Caco-2 (cell line): ENCODE measurements at regions not wholly inside any gene's neighbourhood (a gene's known extent, or its start where the extent isn't known, plus 50 kb on each side); places are given as distances from the start of the nearest gene placed in this dataset.

Experiments
- BruUV-seq: library from RNA; stranded (reverse); fragments of 400-500 nt; replicated peaks from 2 replicates; lab custom pipeline; 2021; lab: Mats Ljungman, UMichigan
- CTCF ChIA-PET: fragments of 300-600 bp; sonication (Branson Sonifier 250); formaldehyde crosslinking; loops from one replicate; lab custom pipeline; 2022; ENCODE audit warnings: antibody characterized with exemption; lab: Charles Lee
- POLR2A ChIA-PET: fragments of 300-600 bp; sonication (Branson Sonifier 250); formaldehyde crosslinking; loops from one replicate; lab custom pipeline; 2022; ENCODE audit warnings: antibody characterized with exemption; lab: Charles Lee
- DNase-seq, 2 experiments: peaks; one replicate each; pipeline versions ENCODE4 v3.0.0 to v3.0.0-alpha.2; 2020 to 2022
- H3K27me3 ChIP-seq: replicated peaks from 2 replicates; pipeline ENCODE4 v1.6.0; 2011; ENCODE audit warnings: low read length; ENCODE audit not compliant: control insufficient read depth, insufficient read depth
- H3K36me3 ChIP-seq: 2 replicates; pipeline ENCODE4 v1.5.1; 2011; ENCODE audit warnings: low read length; ENCODE audit not compliant: control insufficient read depth, insufficient read depth
- H3K4me1 ChIP-seq: fragments of 250-450 bp; sonication (Bioruptor Pico); 2 replicates; pipeline ENCODE4 v1.5.1; 2020; ENCODE audit warnings: mild to moderate bottlenecking
- H3K4me3 ChIP-seq: 2 replicates; pipeline ENCODE4 v1.5.1; 2011; ENCODE audit warnings: low read depth, mild to moderate bottlenecking, control low read depth, low read length
- H3K9me3 ChIP-seq: fragments of 250-450 bp; sonication (Bioruptor Pico); 2 replicates; pipeline ENCODE4 v1.5.1; 2020; ENCODE audit warnings: mild to moderate bottlenecking, moderate library complexity
- H3K27ac Mint-ChIP-seq: one replicate; pipeline ENCODE4 v1.8.0; 2022; ENCODE audit warnings: mixed read lengths; ENCODE audit not compliant: unreplicated experiment
- H3K27me3 Mint-ChIP-seq: one replicate; pipeline ENCODE4 v1.8.0; 2022; ENCODE audit warnings: mixed read lengths; ENCODE audit not compliant: insufficient read depth, unreplicated experiment
- H3K36me3 Mint-ChIP-seq: one replicate; pipeline ENCODE4 v1.8.0; 2022; ENCODE audit warnings: mild to moderate bottlenecking, mixed read lengths; ENCODE audit not compliant: insufficient read depth, unreplicated experiment
- H3K4me1 Mint-ChIP-seq: one replicate; pipeline ENCODE4 v1.8.0; 2022; ENCODE audit warnings: low read depth, mixed read lengths; ENCODE audit not compliant: unreplicated experiment
- H3K4me3 Mint-ChIP-seq: one replicate; pipeline ENCODE4 v1.8.0; 2022; ENCODE audit warnings: mild to moderate bottlenecking, moderate library complexity, mixed read lengths; ENCODE audit not compliant: unreplicated experiment
- H3K9me3 Mint-ChIP-seq: one replicate; pipeline ENCODE4 v1.8.0; 2022; ENCODE audit warnings: mixed read lengths; ENCODE audit not compliant: unreplicated experiment
- CTCF ChIP-seq, 2 experiments: fragments of 200-600 bp in 1 of 2; IDR thresholded peaks; 1 replicate in 1 of 2; 2 replicates in 1 of 2; pipeline versions ENCODE4 v1.5.1 to v1.8.0; 2011 to 2022; ENCODE audit warnings: antibody characterized with exemption in 1 of 2, control low read depth in 1 of 2, inconsistent platforms in 1 of 2, low read depth in 1 of 2, low read length in 1 of 2, mild to moderate bottlenecking in 1 of 2, moderate library complexity in 1 of 2; ENCODE audit not compliant: insufficient read depth in 1 of 2, severe bottlenecking in 1 of 2, unreplicated experiment in 1 of 2
- intact Hi-C: fragments of 100-400 bp; cut with micrococcal nuclease; formaldehyde crosslinking; loops from one replicate; pipeline ENCODE4 v1.10.0; 2022; ENCODE audit not compliant: unreplicated experiment

DNA sequence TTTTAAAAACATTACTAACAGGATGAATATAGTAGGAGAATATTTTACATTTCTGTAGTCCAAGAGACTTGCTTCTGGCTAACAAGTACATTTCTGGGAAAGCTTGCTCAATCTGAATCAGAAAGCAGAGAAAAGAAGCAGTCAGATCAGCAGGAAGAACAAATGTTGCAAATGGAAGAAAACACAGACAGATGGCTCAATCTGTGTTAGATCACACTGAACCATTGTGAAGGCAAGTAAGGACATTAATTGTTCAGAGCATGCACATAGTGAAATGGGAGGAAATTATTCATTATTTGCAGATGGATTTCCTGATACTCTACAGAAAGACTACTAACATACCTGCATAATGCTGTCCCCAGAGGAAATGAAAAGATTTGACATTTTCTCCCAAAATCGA, 65.2 kb upstream of the CNOT2 start:
- H3K27me3 Mint-ChIP-seq = peaks cover 3% of the 10 kb centered on the region
- no peaks in the 10 kb centered on the region for H3K36me3 ChIP-seq
- peaks cover 9% of the 10 kb centered on the region for H3K9me3 Mint-ChIP-seq
- BruUV-seq = no TSS peak
- no peak overlapping the region for H3K27ac Mint-ChIP-seq
- no peak for DNase-seq
- H3K4me3 Mint-ChIP-seq = no peak overlapping the region
- no peak for TF ChIP-seq CTCF (IDR thresholded peaks at IDR 0.05; ENCODE audit: insufficient read depth in 1 of 2, low read depth in 1 of 2, low read length in 1 of 2, severe bottlenecking in 1 of 2, unreplicated experiment in 1 of 2)
- CTCF ChIA-PET = no interaction called here
- no peaks in the 10 kb centered on the region for H3K36me3 Mint-ChIP-seq
- no peaks in the 10 kb centered on the region for H3K4me1 ChIP-seq
- H3K4me1 Mint-ChIP-seq = no peaks in the 10 kb centered on the region
- no peaks in the 10 kb centered on the region for H3K9me3 ChIP-seq
- H3K27me3 ChIP-seq = no peaks in the 10 kb centered on the region
- intact Hi-C loops = no loop called here
- no peak overlapping the region for H3K4me3 ChIP-seq
- POLR2A ChIA-PET = no interaction called here

DNA sequence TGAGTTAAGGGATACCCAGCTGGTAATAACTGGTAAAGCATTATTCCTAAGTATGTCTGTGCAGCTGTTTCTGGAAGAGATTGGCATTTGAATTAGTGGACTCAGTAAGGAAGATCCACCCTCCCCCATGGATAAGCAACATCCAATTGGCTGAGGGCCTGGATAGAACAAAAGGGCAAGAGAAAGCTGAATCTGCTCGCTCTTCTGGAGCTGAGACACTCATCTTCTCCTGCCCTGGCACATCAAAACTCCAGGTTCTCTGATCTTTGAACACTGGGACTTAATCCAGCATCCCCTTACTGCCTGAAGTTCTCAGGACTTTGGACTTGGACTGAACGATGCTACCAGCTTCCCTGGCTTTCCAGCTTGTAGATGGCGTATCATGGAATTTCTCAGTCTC, 63.1 kb upstream of the CNOT2 start:
- POLR2A ChIA-PET = no interaction called here
- CTCF ChIA-PET = no interaction called here
- no peaks in the 10 kb centered on the region for H3K27me3 ChIP-seq
- no peaks in the 10 kb centered on the region for H3K36me3 ChIP-seq
- intact Hi-C loops = no loop called here
- DNase-seq = no peak
- Mint-ChIP-seq H3K27ac (no peak overlapping the region), H3K9me3 (peaks cover 9% of the 10 kb centered on the region), H3K36me3 (no peaks in the 10 kb centered on the region), H3K4me3 (no peak overlapping the region), H3K27me3 (peaks cover 3% of the 10 kb centered on the region), H3K4me1 (no peaks in the 10 kb centered on the region)
- BruUV-seq = no TSS peak
- H3K4me1 ChIP-seq = no peaks in the 10 kb centered on the region
- no peaks in the 10 kb centered on the region for H3K9me3 ChIP-seq
- no peak overlapping the region for H3K4me3 ChIP-seq
- TF ChIP-seq CTCF (IDR thresholded peaks at IDR 0.05; ENCODE audit: insufficient read depth in 1 of 2, low read depth in 1 of 2, low read length in 1 of 2, severe bottlenecking in 1 of 2, unreplicated experiment in 1 of 2) = no peak

DNA sequence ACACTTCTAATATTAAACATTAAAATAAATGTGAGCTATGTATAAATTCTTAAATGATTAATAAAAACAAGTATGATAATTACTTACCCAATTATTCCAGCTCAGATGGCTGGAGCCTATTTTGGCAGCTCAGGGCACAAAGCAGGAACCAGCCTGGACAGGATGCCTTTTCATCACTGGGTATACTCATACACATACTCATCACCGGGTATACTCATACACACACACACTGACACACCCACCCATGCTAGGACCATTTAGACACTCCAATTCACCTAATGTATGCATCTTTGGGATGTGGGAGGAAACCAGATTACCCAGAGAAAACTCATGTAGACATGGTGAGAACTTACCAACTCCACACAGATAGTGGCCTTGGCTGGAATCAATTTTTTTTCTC, 57.9 kb upstream of the CNOT2 start:
- Histone ChIP-seq H3K4me1 (no peaks in the 10 kb centered on the region), H3K9me3 (no peaks in the 10 kb centered on the region), H3K4me3 (no peak overlapping the region), H3K36me3 (no peaks in the 10 kb centered on the region), H3K27me3 (no peaks in the 10 kb centered on the region)
- BruUV-seq = no TSS peak
- no peak for DNase-seq
- no peak for TF ChIP-seq CTCF (IDR thresholded peaks at IDR 0.05; ENCODE audit: insufficient read depth in 1 of 2, low read depth in 1 of 2, low read length in 1 of 2, severe bottlenecking in 1 of 2, unreplicated experiment in 1 of 2)
- intact Hi-C loops = no loop called here
- Mint-ChIP-seq H3K27me3 (peaks cover 3% of the 10 kb centered on the region), H3K4me3 (no peak overlapping the region), H3K4me1 (no peaks in the 10 kb centered on the region), H3K9me3 (no peaks in the 10 kb centered on the region), H3K27ac (no peak overlapping the region), H3K36me3 (no peaks in the 10 kb centered on the region)
- ChIA-PET CTCF (no interaction called here), POLR2A (no interaction called here)
